Daoy (cell line): ENCODE measurements at regions not wholly inside any gene's neighbourhood (a gene's known extent, or its start where the extent isn't known, plus 50 kb on each side); places are given as distances from the start of the nearest gene placed in this dataset.
"Not testable (repeated sequence)": the region's sequence is repeated elsewhere in the genome, so short reads cannot be mapped to it uniquely, and the experiment has no call there.

ENCODE experiments used
- DNase-seq: peaks from one replicate; pipeline ENCODE4 v3.0.0-alpha.2; 2015; ENCODE audit warnings: low read depth

GRCh38 chr18:59800897-59801296 lies 98.9 kb upstream of the PMAIP1 start:
- no peak for DNase-seq

GRCh38 chr18:59799383-59800015 lies 100.3 kb upstream of the PMAIP1 start:
- no peak for DNase-seq

DNA sequence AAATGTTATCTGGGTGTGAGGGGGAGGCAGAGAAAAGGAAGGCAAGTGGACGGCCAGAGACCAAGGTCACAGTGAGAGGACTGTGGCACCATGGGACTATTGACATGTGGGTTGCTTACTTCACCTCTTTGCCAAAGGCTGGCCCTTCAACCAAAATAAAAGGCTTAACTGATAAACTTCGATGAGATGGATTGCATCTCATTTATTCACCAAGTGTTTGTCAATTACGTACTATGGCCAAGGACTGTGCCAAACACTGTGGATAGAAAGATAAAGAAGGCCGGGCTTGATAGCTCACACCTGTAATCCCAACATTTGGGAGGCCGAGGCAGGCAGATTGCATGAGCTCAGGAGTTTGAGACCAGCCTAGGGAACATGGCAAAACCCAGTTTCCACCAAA lies 98.7 kb upstream of the CCBE1 start:
- DNase-seq: no peak

- DNase-seq: no peak
Observed at GRCh38 chr18:59792353-59792752, 95.1 kb upstream of the CCBE1 start.

GRCh38 chr18:59790346-59790936 lies 93.2 kb upstream of the CCBE1 start:
- not testable (repeated sequence) for DNase-seq

GRCh38 chr18:59788791-59789106 lies 91.5 kb upstream of the CCBE1 start:
- DNase-seq: no peak

GRCh38 chr18:59787998-59788790 lies 91.0 kb upstream of the CCBE1 start:
- peak; percentile 74 for DNase-seq

DNA sequence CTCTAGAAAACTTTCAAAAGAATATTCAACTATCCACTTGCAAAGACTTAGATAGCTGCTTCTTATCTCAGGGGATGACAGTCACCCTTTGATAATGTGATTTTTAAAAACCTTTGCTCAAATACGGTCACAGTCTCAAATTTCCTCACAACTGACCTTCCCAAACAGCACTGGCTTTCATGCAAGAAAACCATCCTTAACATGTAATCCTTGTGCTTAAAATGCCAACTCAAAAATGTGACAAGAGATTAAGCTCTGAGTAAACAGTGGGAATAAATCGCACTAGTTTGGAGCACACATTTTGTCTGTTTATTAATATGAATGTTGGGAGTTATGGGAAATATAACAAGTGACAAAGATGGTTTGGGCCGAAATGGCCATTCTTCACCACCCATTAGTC lies 87.5 kb upstream of the CCBE1 start:
- no peak for DNase-seq

- peak; percentile 59 for DNase-seq
Observed at GRCh38 chr18:59783138-59783537, 85.9 kb upstream of the CCBE1 start.

DNA sequence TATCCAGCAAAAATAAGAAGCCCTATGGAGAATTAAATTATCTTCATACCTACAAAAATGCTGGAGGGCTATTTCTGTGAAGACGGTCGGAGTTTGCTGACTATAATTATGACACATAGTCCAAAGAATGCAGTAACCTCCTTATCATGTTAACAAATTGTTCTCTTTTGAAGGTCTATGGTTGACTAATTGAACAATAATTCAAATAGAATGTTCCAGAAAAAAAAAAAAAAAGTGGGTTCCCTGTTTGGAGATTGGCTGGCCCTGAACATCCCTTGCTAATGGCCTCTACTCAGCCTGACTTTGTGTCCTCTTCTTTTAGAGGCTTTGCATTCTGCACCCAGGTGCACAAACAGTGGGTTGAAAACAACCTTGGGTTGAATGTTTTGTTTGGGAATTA lies 82.8 kb upstream of the CCBE1 start:
- peak; percentile 45 for DNase-seq

GRCh38 chr18:59778434-59778833 lies 81.2 kb upstream of the CCBE1 start:
- DNase-seq: no peak

DNA sequence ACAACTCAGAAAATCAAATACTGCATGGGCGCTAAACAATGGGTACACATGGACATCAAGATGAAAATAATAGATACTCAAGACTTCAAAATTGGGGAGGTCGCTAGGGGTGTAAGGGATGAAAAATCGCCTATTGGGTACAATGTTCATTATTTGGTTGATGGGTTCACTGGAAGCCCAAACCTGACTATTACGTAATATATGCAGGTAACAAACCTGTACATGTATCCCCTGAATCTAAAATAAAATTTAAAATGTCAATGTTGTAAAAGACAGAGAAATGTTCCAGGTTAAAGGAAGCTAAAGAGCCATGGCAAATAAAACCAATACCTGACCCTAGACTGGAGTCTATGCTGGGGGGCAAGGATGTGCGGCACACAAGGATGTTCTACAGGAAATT lies 80.4 kb upstream of the CCBE1 start:
- no peak for DNase-seq

GRCh38 chr18:59769129-59769865 lies 72.1 kb upstream of the CCBE1 start:
- no peak for DNase-seq

DNA sequence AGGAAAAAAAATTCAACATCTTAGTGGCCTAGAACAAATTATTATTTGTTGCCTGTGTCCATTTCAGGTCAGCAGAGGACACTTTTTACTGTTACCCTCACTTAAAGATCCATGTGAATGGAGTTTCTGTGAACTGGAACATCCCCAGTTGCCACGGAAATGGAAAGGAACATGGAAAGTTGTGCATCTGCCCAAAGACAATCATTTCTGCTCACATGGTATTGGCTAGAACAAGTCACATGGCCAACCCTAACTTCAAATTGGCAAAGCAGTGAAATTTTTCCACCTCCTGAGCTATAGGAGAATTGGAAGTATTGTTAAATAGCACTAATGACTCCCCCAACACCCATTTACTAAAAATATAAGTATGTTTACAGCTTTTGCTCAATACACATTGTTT lies 71.2 kb upstream of the CCBE1 start:
- no peak for DNase-seq

- DNase-seq: no peak
Observed at GRCh38 chr18:59767732-59768131, 70.5 kb upstream of the CCBE1 start.

DNA sequence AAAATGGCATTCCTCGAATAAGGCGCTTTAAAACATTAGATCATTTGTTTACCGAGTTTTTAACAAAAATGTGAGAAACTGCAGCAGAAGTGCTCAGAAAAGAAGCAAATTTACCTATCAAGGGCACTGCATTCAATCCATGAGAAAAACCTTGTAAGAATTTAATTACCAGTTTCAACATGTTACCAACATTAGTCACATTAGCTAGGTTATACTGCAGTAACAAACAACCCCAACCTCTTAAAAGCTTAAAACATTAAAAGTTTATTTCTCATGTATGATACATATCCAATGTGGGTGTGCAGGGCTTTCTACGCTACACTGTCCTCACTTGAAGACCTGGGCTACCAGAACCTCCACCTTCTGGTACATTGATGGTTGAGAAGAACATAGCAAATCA lies 68.1 kb upstream of the CCBE1 start:
- DNase-seq: no peak

DNA sequence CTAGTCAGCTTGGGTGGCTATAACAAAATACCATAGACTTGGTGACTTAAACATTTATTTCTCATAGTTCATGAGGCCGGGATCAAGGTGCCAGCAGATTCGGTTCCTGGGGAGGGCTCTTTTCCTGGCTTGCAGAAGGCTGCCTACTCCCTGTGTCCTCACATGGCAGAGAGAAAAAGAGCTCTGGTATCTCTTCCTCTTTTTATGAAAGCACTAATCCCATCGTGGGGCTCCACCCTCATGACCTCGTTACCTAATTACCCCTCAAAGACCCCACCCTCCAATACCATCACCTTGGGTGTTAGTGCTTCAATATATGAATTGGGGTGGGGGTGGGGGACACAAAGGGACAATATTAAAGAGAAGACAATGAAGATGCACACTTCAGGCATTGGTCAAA lies 67.1 kb upstream of the CCBE1 start:
- no peak for DNase-seq

DNA sequence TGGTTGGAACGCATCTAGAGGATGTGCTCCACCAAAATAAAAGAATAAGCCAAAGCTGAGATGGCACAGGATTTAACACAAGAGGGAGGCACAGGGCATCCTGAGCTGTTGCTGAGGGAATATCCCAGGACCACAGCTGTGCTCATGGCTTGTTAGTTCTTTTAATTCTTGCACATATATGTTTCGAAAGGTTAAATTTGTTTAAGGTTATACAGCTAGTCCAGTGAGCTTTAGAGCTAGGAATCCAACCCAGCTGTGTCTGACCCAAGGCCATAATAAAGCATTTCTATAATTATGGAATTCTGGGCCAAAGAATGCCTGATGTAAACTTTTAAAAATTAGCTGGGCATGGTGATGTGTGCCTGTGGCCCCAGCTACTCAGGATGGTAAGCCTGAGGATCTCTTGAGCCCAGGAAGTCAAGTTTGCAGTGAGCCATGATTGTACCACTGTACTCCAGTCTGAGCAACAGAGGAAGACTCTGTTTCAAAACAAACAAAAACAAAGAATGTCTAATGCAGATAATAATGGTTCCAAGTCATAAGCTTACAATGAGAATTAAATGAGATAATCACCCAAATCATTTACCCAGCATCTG lies 66.4 kb upstream of the CCBE1 start:
- no peak for DNase-seq

DNA sequence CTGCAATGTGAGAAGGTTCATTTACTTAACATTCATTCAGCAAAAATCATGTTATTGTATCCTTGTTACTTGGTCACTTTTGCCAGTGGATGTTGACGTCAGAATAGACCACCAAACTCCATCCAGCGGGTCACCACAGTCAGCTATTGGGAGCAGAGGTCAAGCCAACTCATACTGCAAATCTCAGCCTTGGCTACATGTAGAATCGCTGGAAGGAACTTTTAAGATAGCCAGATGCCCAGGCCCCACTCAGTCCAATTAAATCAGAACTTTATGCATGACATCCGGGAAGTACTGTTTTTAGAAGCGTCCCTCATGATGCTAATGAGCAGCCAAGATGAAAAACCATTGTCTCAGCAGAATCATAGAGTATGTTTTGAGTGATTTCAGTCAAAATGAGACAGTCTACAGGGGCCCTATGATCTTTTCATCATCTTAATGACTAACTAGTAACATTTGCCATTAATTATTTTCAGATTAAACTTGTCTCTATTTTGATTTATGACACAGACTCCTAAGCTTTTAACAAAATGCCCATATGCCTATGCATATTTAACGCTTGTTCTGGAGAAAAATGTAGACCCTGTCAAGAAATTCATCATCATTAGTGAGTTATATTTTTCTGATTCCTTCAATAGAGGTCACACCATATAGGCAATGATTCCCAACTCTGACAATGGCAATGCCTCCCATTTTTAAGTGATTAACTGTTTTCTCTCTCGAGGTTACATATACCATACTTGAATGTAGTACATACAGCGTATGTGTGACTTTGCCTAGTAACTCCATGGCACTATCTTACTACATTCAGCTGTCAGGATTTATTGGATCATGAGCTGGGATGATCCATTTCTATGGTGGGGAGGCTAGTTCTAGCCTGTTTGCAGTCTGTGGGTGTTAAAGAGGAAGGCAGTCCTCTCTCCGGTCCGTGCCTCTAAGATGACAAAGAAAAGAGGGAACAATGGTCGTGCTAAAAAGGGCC lies 63.7 kb upstream of the CCBE1 start:
- DNase-seq: no peak

DNA sequence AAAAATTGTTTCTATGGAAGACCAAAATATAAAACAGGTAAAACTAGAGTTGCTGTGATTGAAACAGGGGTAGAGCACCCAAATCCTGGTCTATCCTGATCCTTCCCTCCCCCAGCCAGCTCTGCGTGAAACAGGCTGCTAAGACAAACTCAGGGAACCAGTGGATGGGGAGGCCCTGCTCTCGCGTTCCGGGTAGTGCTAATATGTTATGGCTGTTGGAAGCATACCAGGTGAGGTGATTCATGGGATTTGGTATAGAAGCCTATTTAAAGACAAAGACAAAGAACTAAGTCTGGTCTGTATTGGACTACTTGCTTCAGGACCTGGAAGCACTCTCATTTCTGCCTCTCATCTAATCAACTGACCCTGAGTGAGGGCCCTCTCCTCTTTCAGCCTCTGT lies 63.0 kb upstream of the CCBE1 start:
- no peak for DNase-seq

DNA sequence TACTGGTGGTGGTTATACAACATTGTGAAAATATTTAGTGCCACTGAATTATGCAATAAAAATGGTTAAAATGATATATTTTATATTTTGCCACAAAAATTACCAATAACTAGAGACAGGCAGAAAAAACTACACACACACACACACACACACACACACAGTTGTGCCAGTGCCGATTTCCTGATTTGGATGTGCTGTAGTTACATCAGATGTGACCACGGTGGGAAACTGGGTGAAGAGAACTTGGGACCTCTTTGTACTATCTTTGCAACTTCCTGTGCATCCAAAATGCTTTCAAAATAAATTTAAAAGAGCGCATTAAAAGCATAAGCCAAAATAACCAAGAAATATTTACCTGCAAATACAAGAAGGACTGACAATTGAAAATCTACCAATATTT lies 61.6 kb upstream of the CCBE1 start:
- DNase-seq: no peak
